Central memory CD8-positive, alpha-beta T cell (primary cell): ENCODE measurements at regions not wholly inside any gene's neighbourhood (a gene's known extent, or its start where the extent isn't known, plus 50 kb on each side); places are given as distances from the start of the nearest gene placed in this dataset.

Experiments used
- ATAC-seq: fragments of 150-1000 bp; cut with Tn5 transposase; replicated peaks from 2 replicates; pipeline ENCODE4 v1.10.0; 2022; ENCODE audit warnings: mild to moderate bottlenecking, moderate FRiP score, moderate number of reproducible peaks; ENCODE audit not compliant: poor library complexity, severe bottlenecking; ENCODE audit errors: extremely low read depth
- DNase-seq, 2 donors: peaks; one replicate each; pipeline ENCODE4 v3.0.0; 2021; ENCODE audit warnings: low spot score in 2 of 2
- H3K27ac Mint-ChIP-seq: one replicate; pipeline ENCODE4 v1.8.0; 2022; ENCODE audit warnings: low read depth, mild to moderate bottlenecking, moderate library complexity, mixed read lengths
- H3K27me3 Mint-ChIP-seq: one replicate; pipeline ENCODE4 v1.8.0; 2022; ENCODE audit warnings: mixed read lengths
- H3K36me3 Mint-ChIP-seq: one replicate; pipeline ENCODE4 v1.8.0; 2022; ENCODE audit warnings: mild to moderate bottlenecking, moderate library complexity, mixed read lengths; ENCODE audit not compliant: insufficient read depth
- H3K4me1 Mint-ChIP-seq: one replicate; pipeline ENCODE4 v1.8.0; 2022; ENCODE audit warnings: mixed read lengths
- H3K4me3 Mint-ChIP-seq: one replicate; pipeline ENCODE4 v1.8.0; 2022; ENCODE audit warnings: mild to moderate bottlenecking, moderate library complexity, mixed read lengths
- H3K9me3 Mint-ChIP-seq: one replicate; pipeline ENCODE4 v1.8.0; 2022; ENCODE audit warnings: mixed read lengths

DNA sequence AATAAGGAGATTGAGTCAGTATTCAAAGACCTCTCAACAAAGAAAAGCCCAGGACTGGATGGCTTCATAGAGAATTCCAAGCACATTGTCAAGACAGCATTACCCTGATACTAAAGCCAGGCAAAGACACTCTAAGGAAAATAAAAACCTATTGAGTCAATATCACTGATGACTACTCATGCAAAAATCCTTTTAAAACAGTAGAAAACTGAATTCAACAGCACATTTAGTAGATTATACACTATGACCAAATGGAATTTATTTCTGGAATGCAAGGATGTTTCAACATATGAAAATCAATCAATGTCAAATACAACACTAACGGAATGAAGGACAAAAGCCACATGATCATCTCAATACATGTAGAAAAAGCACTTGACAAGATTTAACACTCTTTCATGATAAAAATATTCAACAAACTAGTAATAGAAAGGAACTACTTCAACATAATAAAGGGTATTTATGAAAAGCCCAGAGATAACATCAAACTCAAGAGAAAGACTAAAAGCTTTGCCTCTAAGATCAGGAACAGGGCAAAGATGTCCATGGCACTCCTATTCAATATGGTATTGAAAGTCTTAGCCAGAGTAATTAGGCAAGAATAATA is 633.3 kb downstream of the ANKRD50 start:
- Mint-ChIP-seq H3K4me1 (no peaks in the 10 kb centered on the region), H3K27ac (no peak overlapping the region), H3K4me3 (no peak overlapping the region), H3K27me3 (no peaks in the 10 kb centered on the region), H3K36me3 (no peaks in the 10 kb centered on the region), H3K9me3 (peaks cover 27% of the 10 kb centered on the region)
- ATAC-seq (no peak), DNase-seq (no peak)

DNA sequence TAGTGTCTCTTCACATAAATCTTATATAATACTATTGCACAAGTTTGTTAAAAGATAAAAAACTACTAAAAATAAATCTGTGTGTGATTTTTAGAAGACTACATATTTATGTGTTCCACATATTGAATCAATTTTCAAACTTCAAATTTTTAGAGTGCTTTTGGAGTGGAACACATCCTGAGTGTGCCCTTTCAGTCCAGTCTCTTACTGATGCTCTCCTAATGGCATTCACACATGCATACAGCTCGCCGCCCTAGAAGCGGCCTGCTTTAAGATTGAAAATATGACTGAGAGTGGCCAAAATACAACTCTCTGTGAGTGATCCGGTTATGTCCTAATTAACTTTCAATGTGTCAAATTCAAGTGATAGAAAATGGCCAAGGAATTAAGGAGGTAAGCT is 628.8 kb downstream of the ANKRD50 start:
- no peak for DNase-seq
- H3K36me3 Mint-ChIP-seq = no peaks in the 10 kb centered on the region
- no peak for ATAC-seq
- no peak overlapping the region for H3K4me3 Mint-ChIP-seq
- no peaks in the 10 kb centered on the region for H3K4me1 Mint-ChIP-seq
- no peak overlapping the region for H3K27ac Mint-ChIP-seq
- peaks cover 6% of the 10 kb centered on the region for H3K9me3 Mint-ChIP-seq
- H3K27me3 Mint-ChIP-seq = no peaks in the 10 kb centered on the region

DNA sequence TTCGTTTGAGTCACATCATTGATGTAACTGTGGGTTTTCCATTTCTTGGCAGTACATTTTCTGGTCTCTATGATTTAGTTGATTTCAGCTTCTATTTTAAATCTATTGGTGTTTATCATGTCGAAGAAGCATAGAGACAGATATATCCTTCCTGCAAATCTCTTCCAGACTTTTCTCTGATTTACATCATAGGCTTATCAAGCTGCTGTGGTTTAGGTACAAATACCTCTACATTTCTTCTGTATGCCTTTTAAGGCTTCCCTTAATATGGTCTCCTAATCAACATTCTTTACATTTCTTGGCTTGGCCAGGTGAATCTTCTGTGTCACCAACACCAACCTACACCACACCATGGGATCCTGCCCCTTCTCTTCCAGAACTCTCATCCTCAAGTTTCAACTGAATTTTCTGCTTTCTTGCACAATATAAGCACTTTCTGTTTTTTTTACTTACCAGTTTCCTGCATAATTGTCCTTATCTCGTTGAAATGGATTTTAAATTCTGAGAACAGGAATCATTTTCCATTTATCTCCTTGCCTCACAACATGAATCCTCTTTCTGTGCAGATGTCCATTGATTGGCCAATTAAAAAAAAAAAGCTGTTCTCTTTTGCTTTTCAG is 626.9 kb downstream of the ANKRD50 start:
- Mint-ChIP-seq H3K27ac (no peak overlapping the region), H3K4me3 (no peak overlapping the region), H3K36me3 (no peaks in the 10 kb centered on the region), H3K4me1 (no peaks in the 10 kb centered on the region), H3K27me3 (no peaks in the 10 kb centered on the region), H3K9me3 (no peaks in the 10 kb centered on the region)
- ATAC-seq = no peak
- no peak for DNase-seq

- ATAC-seq = no peak
These were observed 622.5 kb downstream of the ANKRD50 start for GRCh38 chr4:124090021-124090420.

GRCh38 chr4:124092101-124092500 is 620.4 kb downstream of the ANKRD50 start:
- ATAC-seq = no peak

More at GRCh38 chr4:124090021-124090420, 622.5 kb downstream of the ANKRD50 start:
- peaks cover 13% of the 10 kb centered on the region for H3K9me3 Mint-ChIP-seq
- H3K36me3 Mint-ChIP-seq = no peaks in the 10 kb centered on the region
- H3K27me3 Mint-ChIP-seq = no peaks in the 10 kb centered on the region
- no peak for DNase-seq
- no peak overlapping the region for H3K27ac Mint-ChIP-seq
- H3K4me1 Mint-ChIP-seq = no peaks in the 10 kb centered on the region
- no peak overlapping the region for H3K4me3 Mint-ChIP-seq

DNA sequence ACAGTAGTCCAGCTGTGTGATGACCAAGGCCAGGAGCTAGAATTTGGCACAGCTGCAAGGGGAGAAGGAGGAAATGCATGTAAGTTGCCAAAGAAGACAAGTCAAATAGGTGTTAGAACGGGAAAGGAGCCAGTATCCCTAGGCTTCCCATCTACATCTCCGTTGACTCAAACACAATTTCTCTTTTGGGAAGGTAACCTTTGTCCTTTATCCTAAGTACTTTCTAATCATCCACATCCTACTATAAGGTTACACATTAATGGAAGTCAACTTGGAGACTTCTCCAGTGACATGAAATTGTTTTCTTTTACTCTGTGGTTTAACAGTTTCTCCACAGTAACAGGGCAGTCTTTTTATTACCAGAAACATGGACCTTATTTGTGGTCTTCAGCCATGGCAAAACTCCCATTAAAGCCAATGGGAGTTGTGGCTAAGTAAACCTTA is 620.0 kb downstream of the ANKRD50 start:
- H3K9me3 Mint-ChIP-seq = peaks cover 17% of the 10 kb centered on the region
- no peak overlapping the region for H3K4me3 Mint-ChIP-seq
- no peaks in the 10 kb centered on the region for H3K4me1 Mint-ChIP-seq
- H3K36me3 Mint-ChIP-seq = no peaks in the 10 kb centered on the region
- H3K27me3 Mint-ChIP-seq = no peaks in the 10 kb centered on the region
- ATAC-seq (no peak), DNase-seq (no peak)
- H3K27ac Mint-ChIP-seq = no peak overlapping the region

More at GRCh38 chr4:124092101-124092500, 620.4 kb downstream of the ANKRD50 start:
- Mint-ChIP-seq H3K4me1 (no peaks in the 10 kb centered on the region), H3K27ac (no peak overlapping the region), H3K4me3 (no peak overlapping the region), H3K9me3 (peaks cover 13% of the 10 kb centered on the region), H3K27me3 (no peaks in the 10 kb centered on the region), H3K36me3 (no peaks in the 10 kb centered on the region)
- no peak for DNase-seq

DNA sequence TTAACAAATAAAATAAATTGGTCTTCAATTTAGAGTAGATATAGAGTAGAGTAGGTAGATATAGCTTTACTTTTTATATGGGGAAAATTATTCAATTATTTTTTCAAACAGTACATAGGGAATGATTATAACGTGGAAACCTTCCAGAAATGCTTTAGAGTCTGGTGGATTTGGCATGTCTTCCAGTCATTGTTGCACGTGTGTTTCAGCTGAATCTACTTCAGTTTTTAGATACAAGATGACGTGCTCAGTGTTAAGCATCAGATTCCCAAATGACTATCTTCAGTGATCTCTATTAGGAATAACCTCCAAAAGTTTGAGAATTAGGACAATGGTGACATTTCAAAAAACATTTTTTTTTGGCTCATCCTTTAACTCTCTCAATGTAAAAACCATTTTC is 616.9 kb downstream of the ANKRD50 start:
- H3K4me1 Mint-ChIP-seq = no peaks in the 10 kb centered on the region
- no peak overlapping the region for H3K27ac Mint-ChIP-seq
- DNase-seq = no peak
- ATAC-seq = no peak
- H3K27me3 Mint-ChIP-seq = no peaks in the 10 kb centered on the region
- no peak overlapping the region for H3K4me3 Mint-ChIP-seq
- peaks cover 18% of the 10 kb centered on the region for H3K9me3 Mint-ChIP-seq
- peaks cover 2% of the 10 kb centered on the region for H3K36me3 Mint-ChIP-seq

GRCh38 chr4:124096290-124096689 is 616.2 kb downstream of the ANKRD50 start:
- ATAC-seq (no peak), DNase-seq (no peak)
- H3K4me1 Mint-ChIP-seq = no peaks in the 10 kb centered on the region
- peaks cover 18% of the 10 kb centered on the region for H3K9me3 Mint-ChIP-seq
- peaks cover 2% of the 10 kb centered on the region for H3K36me3 Mint-ChIP-seq
- no peaks in the 10 kb centered on the region for H3K27me3 Mint-ChIP-seq
- no peak overlapping the region for H3K4me3 Mint-ChIP-seq
- H3K27ac Mint-ChIP-seq = no peak overlapping the region

DNA sequence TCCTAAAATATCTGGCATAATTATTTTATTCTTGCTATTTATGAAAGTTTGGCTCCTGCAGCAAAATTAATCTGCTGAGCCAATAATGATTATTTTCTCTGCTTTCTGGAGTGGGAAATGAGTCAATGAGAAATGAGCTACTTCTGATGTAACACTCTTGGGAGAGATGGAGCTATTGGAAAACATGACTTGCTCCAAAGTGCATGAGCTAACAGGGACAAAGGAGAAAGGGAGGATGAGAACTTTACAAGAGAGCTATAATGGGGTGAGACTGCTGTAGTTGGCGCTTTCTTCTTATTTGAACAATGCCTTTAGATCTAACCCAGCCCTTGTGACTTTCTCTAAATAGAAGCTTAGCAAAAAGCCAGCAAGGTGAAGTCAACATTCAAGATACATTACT is 615.1 kb downstream of the ANKRD50 start:
- peaks cover 18% of the 10 kb centered on the region for H3K9me3 Mint-ChIP-seq
- H3K36me3 Mint-ChIP-seq = peaks cover 2% of the 10 kb centered on the region
- no peaks in the 10 kb centered on the region for H3K27me3 Mint-ChIP-seq
- no peak overlapping the region for H3K4me3 Mint-ChIP-seq
- H3K27ac Mint-ChIP-seq = no peak overlapping the region
- no peaks in the 10 kb centered on the region for H3K4me1 Mint-ChIP-seq
- DNase-seq (no peak), ATAC-seq (no peak)

DNA sequence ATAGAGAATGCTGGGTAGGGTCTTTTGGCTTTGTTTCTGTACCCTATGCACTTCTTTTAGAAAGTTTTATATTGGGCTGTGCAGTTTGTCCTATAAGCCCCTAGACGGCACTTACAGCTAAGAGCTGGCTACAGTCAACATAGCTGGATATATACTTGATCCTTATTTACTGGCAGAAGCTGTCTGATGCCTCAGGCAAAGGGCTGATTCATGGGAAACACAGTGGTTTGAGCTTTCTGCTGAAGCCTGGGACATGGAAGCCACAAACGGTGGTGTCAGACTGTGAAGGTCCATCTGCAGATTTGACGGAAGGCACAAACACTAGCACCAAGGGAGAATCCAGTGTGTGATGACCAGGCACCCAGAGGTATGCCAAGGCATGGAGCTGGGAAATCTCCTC is 608.4 kb downstream of the ANKRD50 start:
- Mint-ChIP-seq H3K27me3 (no peaks in the 10 kb centered on the region), H3K36me3 (peaks cover 2% of the 10 kb centered on the region), H3K9me3 (peaks cover 5% of the 10 kb centered on the region), H3K4me3 (no peak overlapping the region), H3K4me1 (no peaks in the 10 kb centered on the region), H3K27ac (no peak overlapping the region)
- ATAC-seq = no peak
- no peak for DNase-seq

GRCh38 chr4:124104628-124105027 is 607.9 kb downstream of the ANKRD50 start:
- H3K36me3 Mint-ChIP-seq = peaks cover 2% of the 10 kb centered on the region
- no peaks in the 10 kb centered on the region for H3K4me1 Mint-ChIP-seq
- no peak overlapping the region for H3K4me3 Mint-ChIP-seq
- ATAC-seq (no peak), DNase-seq (no peak)
- no peaks in the 10 kb centered on the region for H3K27me3 Mint-ChIP-seq
- peaks cover 5% of the 10 kb centered on the region for H3K9me3 Mint-ChIP-seq
- H3K27ac Mint-ChIP-seq = no peak overlapping the region

GRCh38 chr4:124105212-124105611 is 607.3 kb downstream of the ANKRD50 start:
- Mint-ChIP-seq H3K27me3 (no peaks in the 10 kb centered on the region), H3K4me3 (no peak overlapping the region), H3K36me3 (peaks cover 2% of the 10 kb centered on the region), H3K4me1 (no peaks in the 10 kb centered on the region), H3K27ac (no peak overlapping the region), H3K9me3 (peaks cover 5% of the 10 kb centered on the region)
- ATAC-seq (no peak), DNase-seq (no peak)

DNA sequence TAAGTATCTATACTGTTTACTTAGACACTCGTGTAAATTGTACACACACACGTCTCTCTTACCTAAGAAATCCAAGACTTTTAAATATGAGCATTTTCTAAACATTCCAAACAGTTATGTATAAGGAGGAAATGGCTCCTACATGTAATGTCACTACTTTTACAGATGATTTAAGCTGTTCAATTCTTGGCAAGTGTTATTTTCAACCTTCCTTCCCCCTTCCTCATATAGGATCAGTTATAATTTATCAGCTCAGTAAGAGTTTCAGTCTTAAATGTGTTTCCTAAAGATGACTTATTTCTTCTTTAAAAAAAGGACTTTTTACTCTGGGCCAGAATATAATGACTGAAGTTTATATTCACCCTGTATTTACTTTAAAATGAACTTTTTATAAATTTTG is 601.1 kb downstream of the ANKRD50 start:
- Mint-ChIP-seq H3K9me3 (peaks cover 5% of the 10 kb centered on the region), H3K4me1 (no peaks in the 10 kb centered on the region), H3K36me3 (peaks cover 2% of the 10 kb centered on the region), H3K27me3 (no peaks in the 10 kb centered on the region), H3K4me3 (no peak overlapping the region), H3K27ac (no peak overlapping the region)
- DNase-seq (no peak), ATAC-seq (no peak)
